HPDE6-E6E7 (cell line): ENCODE measurements at regions not wholly inside any gene's neighbourhood (a gene's known extent, or its start where the extent isn't known, plus 50 kb on each side); places are given as distances from the start of the nearest gene placed in this dataset.

Source experiments
- DNase-seq: peaks from one replicate; pipeline ENCODE4 v3.0.0; 2011; ENCODE audit warnings: missing footprints; ENCODE audit errors: extremely low spot score

GRCh38 chr14:97723819-97724218 lies 926.6 kb downstream of the VRK1 start:
- no peak for DNase-seq

- DNase-seq = no peak
Measured at GRCh38 chr14:97724265-97724731, 927.1 kb downstream of the VRK1 start.

DNA sequence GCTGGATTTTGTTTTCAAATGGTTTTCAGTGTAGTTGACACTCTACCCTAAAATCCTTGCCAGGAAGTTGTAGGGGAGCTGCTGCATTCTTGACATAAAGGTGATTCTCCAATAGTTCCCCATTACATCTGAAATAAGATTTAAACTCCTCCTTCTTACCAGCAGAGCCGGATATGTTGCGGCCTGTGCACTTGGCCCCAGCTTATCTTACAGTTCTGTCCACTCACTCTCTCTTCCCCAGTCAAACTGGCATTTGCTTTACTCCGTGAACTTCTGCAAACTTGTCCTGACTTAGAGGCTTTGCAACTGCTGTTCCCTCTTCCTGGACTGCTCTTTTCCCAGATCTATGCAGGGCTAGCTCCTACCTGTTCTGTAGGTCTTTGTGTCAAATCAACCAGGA lies 929.5 kb downstream of the VRK1 start:
- no peak for DNase-seq

GRCh38 chr14:97730706-97731105 lies 933.5 kb downstream of the VRK1 start:
- DNase-seq = no peak

- DNase-seq = no peak
Measured at GRCh38 chr14:97731800-97732199, 934.6 kb downstream of the VRK1 start.

DNA sequence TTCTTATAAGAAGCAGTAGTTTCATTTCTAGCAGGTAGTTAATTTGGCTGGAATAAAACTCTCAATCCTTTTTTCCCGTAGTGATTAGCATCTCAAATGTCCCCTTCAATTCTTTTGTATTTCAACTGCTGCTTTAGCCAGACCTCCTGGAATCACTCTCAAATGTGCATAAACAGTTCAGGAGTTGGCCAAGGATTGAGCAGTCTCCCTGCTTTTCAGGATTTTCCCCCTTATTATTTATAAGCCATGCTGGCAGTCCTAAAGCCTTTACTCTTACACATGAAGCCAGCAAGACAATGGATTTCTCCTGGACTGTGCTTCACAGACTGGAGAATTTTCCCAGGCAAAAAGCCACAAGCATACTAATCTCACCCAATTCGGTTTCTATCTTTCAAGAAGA lies 950.1 kb downstream of the VRK1 start:
- no peak for DNase-seq

DNA sequence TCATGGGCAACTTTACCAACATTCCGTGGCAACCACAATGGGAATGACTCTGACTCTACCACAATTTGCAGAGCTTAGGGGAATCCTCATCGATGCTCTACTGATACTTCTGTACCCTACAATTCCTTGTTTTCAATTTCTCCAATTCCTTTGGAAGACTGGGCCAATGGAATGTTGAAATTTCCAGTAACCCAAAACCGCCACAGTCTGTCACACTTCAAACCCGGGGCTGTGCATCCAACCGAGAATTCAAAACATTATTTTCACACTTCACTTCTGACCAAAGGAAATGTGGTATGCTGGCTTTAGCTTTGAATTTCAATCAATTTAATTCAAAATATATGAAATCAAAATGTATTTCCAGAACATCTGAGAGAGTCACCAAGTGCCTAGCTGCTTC lies 951.4 kb downstream of the VRK1 start:
- DNase-seq = no peak

DNA sequence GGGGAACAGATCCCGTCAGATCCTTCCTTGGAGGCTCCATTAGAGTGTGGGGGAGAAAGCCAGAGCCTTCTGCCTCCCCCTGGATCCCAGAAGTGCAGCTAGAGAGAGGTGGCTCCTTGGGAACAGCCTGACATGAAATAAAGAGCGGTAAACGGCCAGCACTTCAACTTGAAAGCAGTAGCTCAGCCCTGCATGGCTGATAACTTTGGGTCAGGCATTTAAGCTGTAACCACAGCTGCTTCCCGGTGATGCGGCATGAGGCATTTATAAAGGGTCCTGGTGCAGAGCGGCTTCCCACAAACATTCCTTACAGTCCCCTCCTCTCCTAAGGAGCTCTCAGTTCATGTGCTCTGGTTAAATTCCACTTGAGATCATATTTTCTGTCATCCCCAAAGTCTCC lies 960.3 kb downstream of the VRK1 start:
- DNase-seq = no peak

DNA sequence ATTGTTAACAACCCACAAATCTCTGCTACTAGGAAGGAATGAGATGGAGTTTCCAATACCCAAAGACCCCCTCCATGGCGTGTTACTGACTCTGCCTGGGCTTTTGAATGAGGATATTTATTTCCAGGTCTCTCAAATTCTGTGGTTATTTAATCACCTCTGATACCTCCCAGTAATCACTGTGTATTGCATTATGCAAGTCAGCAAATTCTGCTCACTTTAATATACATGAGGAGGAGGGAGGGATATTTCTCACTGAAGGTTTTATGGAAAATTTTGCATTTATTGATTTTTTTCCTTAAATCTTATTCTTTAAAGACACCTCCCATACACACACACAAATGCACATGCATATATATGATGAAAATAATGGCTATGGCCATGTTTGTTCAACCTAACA lies 962.9 kb downstream of the VRK1 start:
- DNase-seq = no peak

GRCh38 chr14:97762386-97762785 lies 965.2 kb downstream of the VRK1 start:
- no peak for DNase-seq

- DNase-seq = no peak
Measured at GRCh38 chr14:97771340-97772045, 974.3 kb downstream of the VRK1 start.

DNA sequence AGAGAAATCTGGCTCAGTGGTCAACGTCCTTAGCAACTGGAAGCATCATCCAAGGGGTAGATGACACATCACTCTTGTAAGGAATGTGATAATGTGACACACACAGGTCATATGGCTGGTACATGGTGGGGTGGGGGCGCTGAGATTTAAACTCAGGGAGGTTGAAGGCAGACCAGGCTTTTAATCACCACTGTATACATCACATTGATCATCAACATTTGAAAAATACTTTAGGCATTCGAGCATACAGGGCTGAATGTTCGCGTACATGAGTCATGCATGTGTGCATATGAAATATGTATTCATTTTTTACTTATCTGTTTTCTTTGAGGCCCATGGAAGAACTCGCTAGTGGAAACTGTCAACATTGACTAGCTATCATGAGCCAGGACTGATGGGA lies 976.4 kb downstream of the VRK1 start:
- no peak for DNase-seq

GRCh38 chr14:97776890-97777558 lies 979.8 kb downstream of the VRK1 start:
- no peak for DNase-seq

DNA sequence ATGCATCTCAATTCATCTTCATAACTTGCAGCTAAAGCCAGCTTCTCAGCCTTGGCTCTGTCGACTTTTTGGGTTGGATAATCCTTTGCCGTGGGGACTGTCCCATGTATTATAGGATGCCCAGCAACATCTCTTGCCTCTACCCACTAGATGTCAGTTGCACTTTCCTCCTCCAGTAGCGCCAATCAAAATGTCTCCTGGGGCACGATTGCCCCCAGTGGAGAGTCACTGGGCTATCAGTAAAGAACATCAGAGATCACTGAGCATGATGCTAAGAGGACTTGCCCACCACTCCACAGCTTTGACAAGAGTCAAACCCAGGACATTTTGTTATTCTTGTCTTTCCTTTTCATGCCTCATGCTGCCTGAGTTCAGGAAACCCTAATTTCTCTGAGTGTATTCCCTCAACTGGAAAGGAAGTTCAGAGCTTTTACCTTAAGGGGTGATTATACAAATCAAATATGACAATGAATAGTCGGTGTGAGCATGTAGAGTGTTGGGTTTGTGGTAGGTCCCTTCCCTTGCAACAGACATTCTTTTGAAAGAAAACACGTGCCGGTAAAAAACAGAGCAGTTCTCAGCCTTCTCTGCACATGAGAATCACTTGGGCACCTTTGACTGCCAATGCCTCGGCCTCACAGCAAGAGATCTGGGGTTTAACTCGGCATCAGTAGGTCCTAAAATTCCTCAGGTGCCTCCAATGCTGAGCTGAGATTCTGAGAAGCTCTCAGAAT lies 980.6 kb downstream of the VRK1 start:
- DNase-seq = no peak

DNA sequence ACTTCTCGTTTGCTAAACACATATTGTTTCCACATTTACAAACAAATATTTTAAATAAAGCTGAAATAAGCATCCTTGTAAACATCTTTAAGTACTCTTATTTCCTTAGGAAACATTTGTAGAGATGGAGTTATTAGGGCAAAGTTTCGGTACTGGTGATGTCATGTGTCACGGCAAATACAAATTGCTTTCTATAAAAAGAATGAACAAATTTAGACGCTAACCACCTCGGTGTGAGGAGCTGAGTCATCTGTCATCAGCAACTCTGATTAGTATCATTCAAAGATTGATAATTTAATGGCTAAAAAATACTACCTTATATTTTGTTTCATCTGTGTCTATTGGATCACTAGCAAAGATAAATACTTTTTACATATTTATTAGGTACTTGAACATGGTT lies 982.0 kb downstream of the VRK1 start:
- DNase-seq = no peak

DNA sequence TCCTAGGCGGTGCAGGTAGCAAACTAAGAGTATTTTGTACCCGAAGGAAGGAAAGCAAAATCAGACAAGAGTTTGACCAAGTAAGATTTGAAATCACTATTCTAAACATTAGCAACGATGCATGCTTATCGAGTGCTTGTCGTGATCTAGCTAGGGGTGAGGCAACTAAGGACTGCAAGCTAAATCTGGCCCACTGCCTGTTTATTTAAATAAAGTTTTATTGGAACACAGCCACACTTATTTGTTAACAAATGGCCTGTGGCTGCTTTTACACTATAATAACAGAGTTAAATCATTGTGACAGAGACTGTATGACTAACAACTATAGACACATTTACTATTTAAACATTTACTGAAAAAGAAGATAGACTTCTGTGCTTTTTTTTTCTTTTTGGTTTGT lies 983.6 kb downstream of the VRK1 start:
- no peak for DNase-seq

DNA sequence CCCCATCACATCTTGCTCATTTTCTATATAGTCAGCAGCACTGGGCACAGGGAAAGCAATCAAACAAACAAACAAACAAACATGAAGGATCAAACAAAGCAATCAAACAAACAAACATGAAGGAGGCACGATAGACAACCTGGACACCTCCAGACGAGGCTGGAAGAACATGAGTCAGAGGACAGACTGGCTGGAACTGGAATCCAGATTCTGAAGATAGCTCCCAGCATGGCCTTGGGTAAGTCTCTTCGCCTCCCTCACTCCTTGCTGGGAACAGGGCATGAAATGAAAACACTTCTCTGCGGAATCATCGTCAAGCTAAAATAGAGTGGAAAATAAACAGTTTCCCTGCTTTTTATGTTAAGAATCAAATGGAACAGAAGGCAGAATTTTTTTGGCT lies 984.8 kb downstream of the VRK1 start:
- no peak for DNase-seq

GRCh38 chr14:97782871-97783414 lies 985.8 kb downstream of the VRK1 start:
- DNase-seq = no peak

DNA sequence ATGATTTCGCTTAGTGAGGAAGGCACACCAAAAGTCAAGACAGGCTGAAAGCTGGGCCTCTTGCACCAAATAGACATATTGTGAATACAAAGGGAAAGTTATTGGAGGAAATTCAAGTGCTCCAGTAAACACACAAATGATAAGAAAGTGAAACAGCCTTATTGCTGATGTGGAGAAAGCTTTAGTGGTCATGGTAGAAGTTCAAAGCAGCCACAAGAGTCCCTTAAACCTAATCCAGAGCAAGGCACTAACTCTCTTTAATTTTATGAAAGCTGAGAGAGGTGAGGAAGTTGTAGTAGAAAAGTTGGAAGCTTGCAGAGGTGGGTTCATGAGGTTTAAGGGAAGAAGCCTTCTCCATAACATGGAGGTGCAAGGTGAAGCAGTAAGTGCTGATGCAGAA lies 988.3 kb downstream of the VRK1 start:
- no peak for DNase-seq

- DNase-seq = no peak
Measured at GRCh38 chr14:97788364-97788763, 991.2 kb downstream of the VRK1 start.

DNA sequence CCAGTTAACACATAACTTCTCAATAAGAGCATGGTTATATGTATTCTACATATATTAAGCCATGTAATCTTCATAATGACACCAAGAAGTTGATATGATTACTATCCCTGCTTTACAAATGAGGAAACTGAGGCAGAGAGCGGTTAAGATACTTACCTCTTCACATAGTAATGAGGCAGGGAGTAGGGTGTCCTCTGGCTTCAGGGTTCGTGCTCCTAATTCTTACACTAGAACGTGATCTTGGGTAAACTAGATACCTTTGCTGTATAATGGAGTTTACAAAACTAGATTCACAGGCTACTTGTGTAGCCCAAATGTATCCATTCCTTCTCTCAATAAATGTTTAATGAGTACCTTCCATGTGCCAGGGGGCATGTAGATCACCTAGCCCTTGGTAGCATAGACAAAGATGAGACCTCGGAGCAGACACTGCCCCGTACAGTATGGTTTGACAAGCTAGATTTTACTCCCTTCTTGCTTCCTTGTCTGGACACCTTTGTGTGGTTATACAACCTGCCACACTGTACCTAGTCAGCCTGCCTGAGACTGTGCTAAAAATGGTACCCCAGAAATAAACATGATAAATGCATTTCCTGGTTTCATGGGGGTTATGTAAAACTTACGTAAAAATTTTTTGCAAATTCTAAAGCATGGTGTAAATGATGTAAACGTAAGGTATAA lies 991.8 kb downstream of the VRK1 start:
- DNase-seq = no peak

DNA sequence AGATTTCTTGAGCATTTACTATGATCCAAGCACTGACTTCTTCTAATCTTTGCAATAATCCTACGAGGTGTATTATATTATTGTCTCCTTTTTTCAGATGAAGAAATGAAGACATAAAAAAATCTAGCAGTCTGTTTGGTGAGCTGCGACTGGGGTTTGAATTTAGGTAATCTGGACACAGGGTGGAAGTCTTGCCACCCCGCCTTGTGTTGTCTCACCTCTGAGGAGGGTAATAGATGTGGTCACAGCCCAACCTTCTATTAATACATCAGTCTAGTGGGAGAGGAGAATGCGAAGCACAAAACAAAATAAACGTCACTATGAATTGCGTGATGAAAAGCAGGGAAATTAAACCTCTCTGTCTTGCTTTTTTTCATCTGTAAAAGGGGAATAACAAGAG lies 993.9 kb downstream of the VRK1 start:
- DNase-seq = no peak
